CD14-positive monocyte (primary cell): ENCODE measurements at regions not wholly inside any gene's neighbourhood (a gene's known extent, or its start where the extent isn't known, plus 50 kb on each side); places are given as distances from the start of the nearest gene placed in this dataset.

ENCODE experiments used
- DNase-seq, 3 donors: peaks; one replicate each; pipeline ENCODE4 v3.0.0-alpha.2; 2011 to 2022
- H2AFZ ChIP-seq: 2 replicates; pipeline ENCODE4 v1.6.0; 2012; ENCODE audit warnings: mild to moderate bottlenecking, low read depth, low read length, inconsistent platforms; ENCODE audit not compliant: insufficient read depth, poor library complexity, severe bottlenecking
- H3K27ac ChIP-seq, 2 donors: 1 replicate in 1 of 2; 2 replicates in 1 of 2; pipeline ENCODE4 v1.5.1; 2012 to 2013; ENCODE audit warnings: low read length in 2 of 2, control low read depth in 1 of 2, inconsistent platforms in 1 of 2, low read depth in 1 of 2, mild to moderate bottlenecking in 1 of 2
- H3K27me3 ChIP-seq, 2 donors: one replicate each; pipeline versions ENCODE4 v1.6.0 to v1.6.1; 2011 to 2013; ENCODE audit warnings: low read length in 2 of 2; ENCODE audit not compliant: control insufficient read depth in 2 of 2, insufficient read depth in 2 of 2
- H3K36me3 ChIP-seq, 2 donors: replicated peaks in 1 of 2; 1 replicate in 1 of 2; 2 replicates in 1 of 2; pipeline versions ENCODE4 v1.5.1 to v1.6.1; 2012 to 2013; ENCODE audit warnings: low read length in 2 of 2, control low read depth in 1 of 2, inconsistent platforms in 1 of 2, mild to moderate bottlenecking in 1 of 2; ENCODE audit not compliant: insufficient read depth in 2 of 2, control insufficient read depth in 1 of 2
- H3K4me1 ChIP-seq, 2 donors: 1 replicate in 1 of 2; 2 replicates in 1 of 2; pipeline versions ENCODE4 v1.5.1 to v1.6.1; 2012 to 2013; ENCODE audit warnings: low read length in 2 of 2, control low read depth in 1 of 2, inconsistent platforms in 1 of 2, mild to moderate bottlenecking in 1 of 2, moderate library complexity in 1 of 2; ENCODE audit not compliant: insufficient read depth in 2 of 2, control insufficient read depth in 1 of 2
- H3K4me2 ChIP-seq: replicated peaks from 2 replicates; pipeline ENCODE3; 2012; ENCODE audit warnings: low read length, moderate library complexity, mild to moderate bottlenecking; ENCODE audit not compliant: poor library complexity, severe bottlenecking; ENCODE audit errors: extremely low read depth
- H3K4me3 ChIP-seq, 3 experiments: fragments of 200-600 bp in 1 of 3; sonication (generic) in 1 of 3; replicated peaks in 1 of 3; 1 replicate in 2 of 3; 2 replicates in 1 of 3; pipeline ENCODE4 v1.5.1; 2011 to 2013; ENCODE audit warnings: low read length in 3 of 3, mild to moderate bottlenecking in 3 of 3, control low read depth in 2 of 3, low read depth in 2 of 3, inconsistent platforms in 1 of 3, moderate library complexity in 1 of 3
- H3K79me2 ChIP-seq: 2 replicates; pipeline ENCODE4 v1.6.0; 2012; ENCODE audit warnings: mild to moderate bottlenecking, control low read depth, inconsistent platforms, low read length, moderate library complexity; ENCODE audit not compliant: insufficient read depth
- H3K9ac ChIP-seq: 2 replicates; pipeline ENCODE4 v1.6.0; 2017; ENCODE audit warnings: low read length, mild to moderate bottlenecking; ENCODE audit not compliant: insufficient read depth, poor library complexity, severe bottlenecking
- H3K9me3 ChIP-seq, 2 donors: replicated peaks in 1 of 2; 1 replicate in 1 of 2; 2 replicates in 1 of 2; pipeline versions ENCODE4 v1.5.1 to v1.6.1; 2012 to 2013; ENCODE audit warnings: low read length in 2 of 2, control low read depth in 1 of 2; ENCODE audit not compliant: control insufficient read depth in 1 of 2, insufficient read depth in 1 of 2
- H4K20me1 ChIP-seq: 2 replicates; pipeline ENCODE4 v1.6.0; 2012; ENCODE audit warnings: mild to moderate bottlenecking, low read length, control low read depth, moderate library complexity; ENCODE audit not compliant: insufficient read depth
- H3K27ac Mint-ChIP-seq, 7 donors: one replicate each; pipeline ENCODE4 v1.8.0; 2020; ENCODE audit warnings: mild to moderate bottlenecking in 7 of 7, mixed read lengths in 7 of 7, moderate library complexity in 6 of 7, inconsistent platforms in 2 of 7
- H3K27me3 Mint-ChIP-seq, 3 donors: one replicate each; pipeline ENCODE4 v1.8.0; 2021 to 2022; ENCODE audit warnings: low read depth in 3 of 3, mild to moderate bottlenecking in 3 of 3, mixed read lengths in 3 of 3, moderate library complexity in 3 of 3, inconsistent platforms in 1 of 3
- H3K36me3 Mint-ChIP-seq, 2 donors: one replicate each; pipeline ENCODE4 v1.8.0; 2020; ENCODE audit warnings: mixed read lengths in 2 of 2, inconsistent platforms in 1 of 2, mild to moderate bottlenecking in 1 of 2
- H3K4me1 Mint-ChIP-seq: one replicate; pipeline ENCODE4 v1.8.0; 2020; ENCODE audit warnings: mild to moderate bottlenecking, mixed read lengths
- H3K4me3 Mint-ChIP-seq, 2 donors: one replicate each; pipeline ENCODE4 v1.8.0; 2020; ENCODE audit warnings: mild to moderate bottlenecking in 2 of 2, mixed read lengths in 2 of 2, moderate library complexity in 1 of 2
- H3K9me3 Mint-ChIP-seq, 7 donors: one replicate each; pipeline ENCODE4 v1.8.0; 2020 to 2022; ENCODE audit warnings: mixed read lengths in 7 of 7, mild to moderate bottlenecking in 6 of 7, moderate library complexity in 6 of 7, inconsistent platforms in 2 of 7
- WGBS: methylation state at CpG from one replicate; pipeline ENCODE4 v1.1.5; 2013; ENCODE audit warnings: missing lambda C conversion rate; ENCODE audit not compliant: insufficient coverage; 5-methylcytosine and 5-hydroxymethylcytosine counted together
- intact Hi-C, 2 donors: fragments of 100-400 bp; cut with micrococcal nuclease; formaldehyde crosslinking; loops; one replicate each; pipeline versions ENCODE4 v1.15.0 to v1.15.1; 2023
- TF ChIP-seq, protein P1 (sequence below): fragments of 200-600 bp; IDR thresholded peaks from one replicate; pipeline ENCODE4 v1.8.0; 2022; ENCODE audit warnings: antibody characterized with exemption, mild to moderate bottlenecking

DNA sequence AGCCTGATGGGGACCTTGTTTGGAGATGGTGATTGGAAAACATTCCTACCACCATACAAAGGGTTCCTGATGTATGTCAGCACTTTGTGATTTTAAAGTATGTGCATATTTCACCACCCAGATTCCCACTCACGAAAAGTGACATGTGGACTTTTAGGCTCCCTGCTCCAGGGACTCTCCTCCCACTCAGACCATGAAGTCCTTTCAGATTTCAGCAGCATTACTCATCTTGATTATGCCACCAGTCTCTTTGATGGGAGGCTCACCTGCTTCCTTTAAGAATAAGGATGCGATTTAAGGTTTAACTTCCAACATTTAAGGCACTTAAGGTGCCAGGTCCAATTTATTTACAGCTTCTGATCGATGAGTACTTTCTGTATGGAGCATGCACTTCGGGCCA, 204.4 kb downstream of the PPARGC1A start:
- no peak for DNase-seq
- no peaks in the 10 kb centered on the region for H3K36me3 Mint-ChIP-seq
- H3K27ac Mint-ChIP-seq, result no peak overlapping the region
- no peaks in the 10 kb centered on the region for H4K20me1 ChIP-seq
- no peak overlapping the region for H3K4me3 Mint-ChIP-seq
- no peak overlapping the region for H3K4me2 ChIP-seq
- no peak overlapping the region for H3K27ac ChIP-seq
- H3K27me3 ChIP-seq, result no peaks in the 10 kb centered on the region
- TF ChIP-seq, protein P1, sequence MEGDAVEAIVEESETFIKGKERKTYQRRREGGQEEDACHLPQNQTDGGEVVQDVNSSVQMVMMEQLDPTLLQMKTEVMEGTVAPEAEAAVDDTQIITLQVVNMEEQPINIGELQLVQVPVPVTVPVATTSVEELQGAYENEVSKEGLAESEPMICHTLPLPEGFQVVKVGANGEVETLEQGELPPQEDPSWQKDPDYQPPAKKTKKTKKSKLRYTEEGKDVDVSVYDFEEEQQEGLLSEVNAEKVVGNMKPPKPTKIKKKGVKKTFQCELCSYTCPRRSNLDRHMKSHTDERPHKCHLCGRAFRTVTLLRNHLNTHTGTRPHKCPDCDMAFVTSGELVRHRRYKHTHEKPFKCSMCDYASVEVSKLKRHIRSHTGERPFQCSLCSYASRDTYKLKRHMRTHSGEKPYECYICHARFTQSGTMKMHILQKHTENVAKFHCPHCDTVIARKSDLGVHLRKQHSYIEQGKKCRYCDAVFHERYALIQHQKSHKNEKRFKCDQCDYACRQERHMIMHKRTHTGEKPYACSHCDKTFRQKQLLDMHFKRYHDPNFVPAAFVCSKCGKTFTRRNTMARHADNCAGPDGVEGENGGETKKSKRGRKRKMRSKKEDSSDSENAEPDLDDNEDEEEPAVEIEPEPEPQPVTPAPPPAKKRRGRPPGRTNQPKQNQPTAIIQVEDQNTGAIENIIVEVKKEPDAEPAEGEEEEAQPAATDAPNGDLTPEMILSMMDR, result no peak
- WGBS, result 89% methylated on average over 4 of the region's 4 CpGs
- no peak overlapping the region for H3K4me3 ChIP-seq
- H2AFZ ChIP-seq, result no peak overlapping the region
- H3K9me3 Mint-ChIP-seq, result peaks cover 0 to 8% (median 6%) of the 10 kb centered on the region in 7 donors
- H3K9me3 ChIP-seq, result peaks cover 0 to 12% of the 10 kb centered on the region in 2 donors
- no peaks in the 10 kb centered on the region for H3K4me1 Mint-ChIP-seq
- H3K9ac ChIP-seq, result no peak overlapping the region
- intact Hi-C loops, result no loop called here
- no peaks in the 10 kb centered on the region for H3K79me2 ChIP-seq
- H3K27me3 Mint-ChIP-seq, result peaks cover 0 to 1% (median 0%) of the 10 kb centered on the region in 3 donors
- H3K4me1 ChIP-seq, result no peaks in the 10 kb centered on the region
- no peaks in the 10 kb centered on the region for H3K36me3 ChIP-seq

DNA sequence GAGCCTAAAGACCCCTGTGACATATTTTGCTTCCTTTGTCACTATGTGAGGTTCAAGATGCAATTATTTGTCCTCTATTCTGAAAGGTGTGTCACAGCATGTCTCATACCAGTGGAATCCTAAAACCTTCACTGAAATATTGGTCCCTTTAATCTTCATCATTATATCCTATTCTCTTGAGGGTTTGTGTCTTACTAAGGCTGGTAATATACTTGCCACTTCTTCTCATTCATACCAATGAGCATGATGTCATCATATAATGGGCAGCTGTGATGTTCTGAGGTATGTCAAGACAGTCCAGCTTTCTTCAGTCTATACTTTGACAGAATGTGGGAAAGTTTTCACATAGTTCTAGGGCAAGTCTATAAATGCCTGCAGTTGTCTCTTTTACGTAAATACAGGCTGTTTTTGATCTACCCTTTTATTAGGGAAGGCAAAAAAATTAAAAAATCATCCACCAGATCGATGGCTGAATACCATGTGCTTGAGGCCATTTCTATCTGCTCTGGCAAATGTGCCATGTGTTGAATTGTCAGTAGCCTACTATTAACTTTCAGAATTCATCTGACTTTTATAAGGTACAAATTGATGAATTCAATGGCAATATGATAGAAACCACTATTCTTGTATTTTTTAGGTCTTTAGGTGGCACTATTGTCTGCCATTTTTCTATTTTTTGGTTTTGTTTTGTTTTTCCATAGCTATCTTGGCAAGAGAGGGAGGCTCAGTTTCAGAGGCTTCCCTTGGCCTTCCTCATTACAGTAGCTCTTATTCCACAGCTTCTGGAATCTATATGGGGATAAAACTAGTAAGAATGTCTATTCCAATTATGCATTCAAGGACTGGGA, 209.0 kb downstream of the PPARGC1A start:
- no peak for DNase-seq
- Histone ChIP-seq H3K4me3 (no peak overlapping the region), H2AFZ (no peak overlapping the region), H3K27me3 (no peaks in the 10 kb centered on the region), H3K4me2 (no peak overlapping the region), H3K9me3 (no peaks in the 10 kb centered on the region), H3K79me2 (no peaks in the 10 kb centered on the region), H3K4me1 (no peaks in the 10 kb centered on the region), H3K36me3 (no peaks in the 10 kb centered on the region), H4K20me1 (no peaks in the 10 kb centered on the region), H3K9ac (no peak overlapping the region), H3K27ac (no peak overlapping the region)
- Mint-ChIP-seq H3K4me3 (no peak overlapping the region), H3K27me3 (peaks cover 0 to 1% (median 0%) of the 10 kb centered on the region in 3 donors), H3K36me3 (no peaks in the 10 kb centered on the region), H3K9me3 (no peaks in the 10 kb centered on the region), H3K4me1 (no peaks in the 10 kb centered on the region), H3K27ac (no peak overlapping the region)
- intact Hi-C loops, result no loop called here
- TF ChIP-seq, protein P1, result no peak
- WGBS, result no CpG with 5 or more reads among the region's 2 CpGs
